Endodermal cell (in vitro differentiated cells): ENCODE measurements at regions not wholly inside any gene's neighbourhood (a gene's known extent, or its start where the extent isn't known, plus 50 kb on each side); places are given as distances from the start of the nearest gene placed in this dataset.

ENCODE experiments used
- DNase-seq: peaks from one replicate; pipeline ENCODE4 v3.0.0-alpha.2; 2017
- H3K27ac ChIP-seq: 2 replicates; pipeline ENCODE4 v1.5.1; 2013; ENCODE audit warnings: mild to moderate bottlenecking, low read depth, low read length, moderate library complexity
- H3K27me3 ChIP-seq: 2 replicates; pipeline ENCODE4 v1.6.1; 2013; ENCODE audit warnings: mild to moderate bottlenecking, low read length, moderate library complexity; ENCODE audit not compliant: insufficient read depth, control insufficient read depth, poor library complexity, severe bottlenecking
- H3K36me3 ChIP-seq: 2 replicates; pipeline ENCODE4 v1.7.0; 2013; ENCODE audit warnings: mild to moderate bottlenecking, low read length, moderate library complexity; ENCODE audit not compliant: control insufficient read depth, insufficient read depth
- H3K4me1 ChIP-seq: one replicate; pipeline ENCODE4 v1.7.0; 2013; ENCODE audit warnings: low read length; ENCODE audit not compliant: control insufficient read depth, insufficient read depth
- H3K4me3 ChIP-seq: 2 replicates; pipeline ENCODE4 v1.5.1; 2013; ENCODE audit warnings: mild to moderate bottlenecking, low read length, moderate library complexity
- H3K9ac ChIP-seq: 2 replicates; pipeline ENCODE4 v1.6.1; 2013; ENCODE audit warnings: mild to moderate bottlenecking, low read length, moderate library complexity; ENCODE audit not compliant: poor library complexity, severe bottlenecking; ENCODE audit errors: extremely low read depth
- H3K9me3 ChIP-seq: 2 replicates; pipeline ENCODE4 v1.6.1; 2013; ENCODE audit warnings: mild to moderate bottlenecking, low read length, moderate library complexity; ENCODE audit not compliant: control insufficient read depth
- H3K27ac Mint-ChIP-seq: 2 replicates; pipeline ENCODE4 v1.8.0; 2020; ENCODE audit warnings: mixed read lengths
- H3K27me3 Mint-ChIP-seq: 2 replicates; pipeline ENCODE4 v1.8.0; 2021; ENCODE audit warnings: mild to moderate bottlenecking, mixed read lengths; ENCODE audit not compliant: insufficient read depth
- H3K36me3 Mint-ChIP-seq: 2 replicates; pipeline ENCODE4 v1.8.0; 2020; ENCODE audit warnings: low read depth, mixed read lengths
- H3K4me1 Mint-ChIP-seq: 2 replicates; pipeline ENCODE4 v1.8.0; 2020; ENCODE audit warnings: mixed read lengths
- H3K4me3 Mint-ChIP-seq: 2 replicates; pipeline ENCODE4 v1.8.0; 2020; ENCODE audit warnings: mild to moderate bottlenecking, moderate library complexity, mixed read lengths
- H3K9me3 Mint-ChIP-seq: 2 replicates; pipeline ENCODE4 v1.8.0; 2020; ENCODE audit warnings: mild to moderate bottlenecking, mixed read lengths
- CTCF ChIP-seq: fragments of 200-600 bp; sonication (generic); conservative IDR thresholded peaks from 2 replicates; pipeline ENCODE4 v1.5.0; 2021; ENCODE audit warnings: antibody characterized with exemption, mild to moderate bottlenecking
- WGBS, 2 experiments: methylation state at CpG; one replicate each; pipeline versions ENCODE4 v1.1.5 to v1.1.7; 2013; ENCODE audit warnings: missing lambda C conversion rate in 2 of 2, mixed read lengths in 1 of 2; ENCODE audit not compliant: insufficient coverage in 1 of 2, insufficient read length in 1 of 2; 5-methylcytosine and 5-hydroxymethylcytosine counted together

- Histone ChIP-seq H3K27ac (no peak overlapping the region), H3K9ac (no peak overlapping the region), H3K36me3 (no peaks in the 10 kb centered on the region), H3K4me3 (no peak overlapping the region), H3K27me3 (no peaks in the 10 kb centered on the region), H3K9me3 (no peaks in the 10 kb centered on the region), H3K4me1 (no peaks in the 10 kb centered on the region)
- no peak for TF ChIP-seq CTCF
- Mint-ChIP-seq H3K9me3 (no peaks in the 10 kb centered on the region), H3K4me3 (no peak overlapping the region), H3K27me3 (no peaks in the 10 kb centered on the region), H3K36me3 (no peaks in the 10 kb centered on the region), H3K4me1 (no peaks in the 10 kb centered on the region), H3K27ac (no peak overlapping the region)
- 95 to 96% methylated on average over 2 to 5 of the region's 5 CpGs for WGBS, 2 experiments
- no peak for DNase-seq
Measured at GRCh38 chr3:76565496-76566210, 474.2 kb upstream of the ROBO2 start.

- Mint-ChIP-seq H3K27me3 (no peaks in the 10 kb centered on the region), H3K4me1 (no peaks in the 10 kb centered on the region), H3K27ac (no peak overlapping the region), H3K36me3 (no peaks in the 10 kb centered on the region), H3K4me3 (no peak overlapping the region), H3K9me3 (no peaks in the 10 kb centered on the region)
- TF ChIP-seq CTCF: no peak
- no peaks in the 10 kb centered on the region for H3K4me1 ChIP-seq
- no peaks in the 10 kb centered on the region for H3K27me3 ChIP-seq
- WGBS, 2 experiments: 96% methylated on average over 2 of the region's 2 CpGs; no CpG with 5 or more reads in 1 of the 2 experiments
- H3K9me3 ChIP-seq: no peaks in the 10 kb centered on the region
- H3K4me3 ChIP-seq: no peak overlapping the region
- no peaks in the 10 kb centered on the region for H3K36me3 ChIP-seq
- no peak overlapping the region for H3K27ac ChIP-seq
- no peak overlapping the region for H3K9ac ChIP-seq
- no peak for DNase-seq
Measured at GRCh38 chr3:76566211-76566534, 473.7 kb upstream of the ROBO2 start.

- no peaks in the 10 kb centered on the region for H3K4me1 Mint-ChIP-seq
- Histone ChIP-seq H3K9ac (no peak overlapping the region), H3K4me3 (no peak overlapping the region), H3K36me3 (no peaks in the 10 kb centered on the region), H3K4me1 (no peaks in the 10 kb centered on the region), H3K27ac (no peak overlapping the region), H3K27me3 (no peaks in the 10 kb centered on the region), H3K9me3 (no peaks in the 10 kb centered on the region)
- DNase-seq: no peak
- no peaks in the 10 kb centered on the region for H3K27me3 Mint-ChIP-seq
- WGBS, 2 experiments: 90 to 100% methylated on average over 2 of the region's 4 CpGs
- no peak overlapping the region for H3K27ac Mint-ChIP-seq
- no peak for TF ChIP-seq CTCF
- H3K9me3 Mint-ChIP-seq: no peaks in the 10 kb centered on the region
- no peaks in the 10 kb centered on the region for H3K36me3 Mint-ChIP-seq
- no peak overlapping the region for H3K4me3 Mint-ChIP-seq
Measured at GRCh38 chr3:76566904-76567303, 473.0 kb upstream of the ROBO2 start.
